Effector CD8-positive, alpha-beta T cell (primary cell): ENCODE measurements at regions not wholly inside any gene's neighbourhood (a gene's known extent, or its start where the extent isn't known, plus 50 kb on each side); places are given as distances from the start of the nearest gene placed in this dataset.

Source experiments
- DNase-seq: peaks from one replicate; lab custom pipeline; 2025; lab: John Stamatoyannopoulos, UW

- DNase-seq, result no peak
Observed at GRCh38 chr17:36816214-36816906, 120.9 kb upstream of the LHX1 start.

- no peak for DNase-seq
Observed at GRCh38 chr17:36816907-36817288, 120.4 kb upstream of the LHX1 start.

- DNase-seq, result no peak
Observed at GRCh38 chr17:36817483-36818048, 119.7 kb upstream of the LHX1 start.

- no peak for DNase-seq
Observed at GRCh38 chr17:36818134-36818825, 119.0 kb upstream of the LHX1 start.

GRCh38 chr17:36823850-36824677 lies 113.2 kb upstream of the LHX1 start:
- no peak for DNase-seq

- DNase-seq, result no peak
Observed at GRCh38 chr17:36824678-36825101, 112.6 kb upstream of the LHX1 start.

- DNase-seq, result no peak
Observed at GRCh38 chr17:36825113-36825512, 112.2 kb upstream of the LHX1 start.

- DNase-seq, result no peak
Observed at GRCh38 chr17:36825521-36825920, 111.8 kb upstream of the LHX1 start.

- DNase-seq, result no peak
Observed at GRCh38 chr17:36825951-36826350, 111.3 kb upstream of the LHX1 start.

- no peak for DNase-seq
Observed at GRCh38 chr17:36827081-36827480, 110.2 kb upstream of the LHX1 start.

- DNase-seq, result no peak
Observed at GRCh38 chr17:36829676-36830075, 107.6 kb upstream of the LHX1 start.

GRCh38 chr17:36833279-36833678 lies 104.0 kb upstream of the LHX1 start:
- DNase-seq, result no peak

GRCh38 chr17:36835036-36835435 lies 102.2 kb upstream of the LHX1 start:
- no peak for DNase-seq

GRCh38 chr17:36837195-36837938 lies 99.9 kb upstream of the LHX1 start:
- DNase-seq, result no peak

GRCh38 chr17:36837939-36838272 lies 99.4 kb upstream of the LHX1 start:
- no peak for DNase-seq

GRCh38 chr17:36839256-36839655 lies 98.0 kb upstream of the LHX1 start:
- no peak for DNase-seq

- no peak for DNase-seq
Observed at GRCh38 chr17:36840796-36841195, 96.5 kb upstream of the LHX1 start.

GRCh38 chr17:36842231-36842819 lies 95.0 kb upstream of the LHX1 start:
- no peak for DNase-seq

- no peak for DNase-seq
Observed at GRCh38 chr17:36842963-36843558, 94.2 kb upstream of the LHX1 start.

- no peak for DNase-seq
Observed at GRCh38 chr17:36844013-36844412, 93.3 kb upstream of the LHX1 start.

- no peak for DNase-seq
Observed at GRCh38 chr17:36844601-36845000, 92.7 kb upstream of the LHX1 start.
